ENCODE measurements at regions not wholly inside any gene's neighbourhood (a gene's known extent, or its start where the extent isn't known, plus 50 kb on each side); places are given as distances from the start of the nearest gene placed in this dataset.

DNA sequence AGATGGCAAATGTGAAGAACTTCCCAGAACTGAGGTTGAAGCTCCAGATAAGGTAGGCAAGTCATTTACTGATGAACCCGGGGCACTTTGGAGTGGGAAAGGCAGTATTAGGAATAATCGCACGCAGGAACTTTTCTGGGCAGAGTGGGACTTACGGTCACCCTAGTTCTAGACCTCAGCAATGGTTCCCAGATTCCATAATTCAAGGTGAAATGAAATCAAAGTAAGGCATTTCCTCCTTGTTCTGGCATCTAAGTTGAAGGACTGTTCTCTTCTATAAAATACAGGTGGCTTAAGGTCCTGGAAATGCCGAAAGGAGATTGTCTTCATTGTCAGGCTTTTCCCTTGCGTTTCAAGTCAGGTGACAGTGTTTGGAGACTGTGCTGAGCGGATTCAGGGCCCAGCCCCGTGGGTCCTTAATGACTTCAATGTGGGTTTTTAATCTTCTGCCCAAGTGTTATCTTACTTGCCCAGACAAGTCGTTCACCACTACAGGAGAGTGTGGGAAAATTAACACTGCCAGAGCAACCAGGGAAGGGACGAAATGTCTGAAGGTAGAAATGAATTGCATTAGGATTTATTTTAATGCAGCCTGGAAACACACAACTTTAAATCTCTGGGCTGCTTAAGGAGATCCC is 52.1 kb upstream of the STOX2 start:
- no peak for DNase-seq (ENCODE audit: low spot score)

- DNase-seq (ENCODE audit: low spot score), result no peak
Measured at GRCh38 chr4:183853548-183853940, 51.6 kb upstream of the STOX2 start.

All from D341Med (cell line).